ENCODE measurements at regions not wholly inside any gene's neighbourhood (a gene's known extent, or its start where the extent isn't known, plus 50 kb on each side); places are given as distances from the start of the nearest gene placed in this dataset.

GRCh38 chr12:97875064-97875463 lies 412.5 kb downstream of the RMST start:
- no peak for TF ChIP-seq CTCF (conservative IDR thresholded peaks at IDR 0.05 in 1 of 2, IDR thresholded peaks at IDR 0.05 in 1 of 2; ENCODE audit: extremely low read depth in 1 of 2, insufficient read depth in 1 of 2, low read depth in 1 of 2, low read length in 2 of 2)
- no peak for TF ChIP-seq EZH2 (IDR thresholded peaks at IDR 0.05; ENCODE audit: borderline replicate concordance, low read length)
